ENCODE measurements at regions not wholly inside any gene's neighbourhood (a gene's known extent, or its start where the extent isn't known, plus 50 kb on each side); places are given as distances from the start of the nearest gene placed in this dataset.
"Not testable (repeated sequence)": the region's sequence is repeated elsewhere in the genome, so short reads cannot be mapped to it uniquely, and the experiment has no call there.

DNA sequence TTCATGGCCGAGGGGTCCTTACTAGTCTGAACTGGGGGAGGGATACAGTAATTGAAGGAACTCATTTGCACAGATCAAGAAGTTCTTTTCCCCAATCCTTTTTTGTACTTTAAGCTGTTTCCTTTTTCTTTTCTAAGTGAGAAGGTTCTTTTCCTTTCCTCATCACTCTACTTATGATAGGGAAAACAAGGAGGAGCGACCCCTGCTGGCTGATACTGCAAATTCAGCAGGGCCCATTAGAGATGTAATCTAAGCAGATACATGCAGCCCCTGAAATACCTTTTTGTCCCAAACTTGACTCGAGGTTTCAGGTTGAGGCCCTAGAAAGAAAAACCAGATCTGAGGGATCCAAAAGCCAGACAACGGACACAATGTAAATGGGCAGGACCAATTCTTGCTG lies 305.5 kb downstream of the DNAJB9 start:
- Mint-ChIP-seq H3K27ac (no peak overlapping the region), H3K27me3 (no peaks in the 10 kb centered on the region), H3K4me3 (no peak overlapping the region), H3K4me1 (ENCODE audit: low read depth) (no peaks in the 10 kb centered on the region), H3K9me3 (peaks cover 10% of the 10 kb centered on the region), H3K36me3 (ENCODE audit: low read depth) (no peaks in the 10 kb centered on the region)
- DNase-seq: no peak

DNA sequence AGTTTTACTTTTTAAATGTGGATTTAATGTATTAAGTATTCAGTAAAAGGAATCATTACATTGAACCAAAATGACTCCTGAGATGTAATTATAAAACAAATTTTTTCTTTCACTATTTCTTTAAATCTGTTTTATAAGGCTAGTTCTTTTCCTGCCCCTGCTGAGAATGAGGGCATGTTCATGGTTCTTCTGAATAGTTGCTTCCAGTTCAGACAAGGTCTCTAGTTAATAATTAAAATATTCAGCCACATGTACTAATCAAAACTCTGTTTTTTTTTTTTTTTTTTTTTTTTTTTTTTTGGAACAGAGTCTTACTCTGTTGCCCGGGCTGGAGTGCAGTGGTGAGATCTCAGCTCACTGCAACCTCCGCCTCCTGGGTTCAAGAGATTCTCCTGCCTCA lies 321.2 kb downstream of the DNAJB9 start:
- DNase-seq: no peak
- Mint-ChIP-seq H3K27me3 (no peaks in the 10 kb centered on the region), H3K9me3 (peaks cover 9% of the 10 kb centered on the region), H3K4me3 (no peak overlapping the region), H3K4me1 (ENCODE audit: low read depth) (no peaks in the 10 kb centered on the region), H3K36me3 (ENCODE audit: low read depth) (no peaks in the 10 kb centered on the region), H3K27ac (no peak overlapping the region)

DNA sequence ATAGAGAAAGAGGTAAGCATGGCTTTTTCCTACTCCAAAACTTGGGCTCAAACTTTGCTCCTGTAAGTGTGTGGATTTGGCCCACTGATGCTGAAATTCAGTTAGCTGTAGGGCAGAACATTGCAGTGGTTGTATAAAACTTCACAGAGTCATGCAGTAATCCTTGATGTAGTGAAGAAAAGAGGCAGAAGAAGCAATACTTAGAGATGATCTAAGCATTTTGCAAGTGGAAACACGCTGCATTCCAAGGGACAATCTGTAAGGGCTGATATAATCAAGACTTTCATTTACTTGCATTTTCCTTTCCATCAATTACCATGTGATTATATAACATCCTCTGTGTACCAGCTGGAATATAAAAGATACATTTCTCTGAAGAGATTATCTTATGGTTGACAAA lies 338.8 kb downstream of the DNAJB9 start:
- DNase-seq: no peak
- Mint-ChIP-seq H3K4me1 (ENCODE audit: low read depth) (no peaks in the 10 kb centered on the region), H3K4me3 (no peak overlapping the region), H3K27ac (no peak overlapping the region), H3K27me3 (no peaks in the 10 kb centered on the region), H3K36me3 (ENCODE audit: low read depth) (no peaks in the 10 kb centered on the region), H3K9me3 (no peaks in the 10 kb centered on the region)

DNA sequence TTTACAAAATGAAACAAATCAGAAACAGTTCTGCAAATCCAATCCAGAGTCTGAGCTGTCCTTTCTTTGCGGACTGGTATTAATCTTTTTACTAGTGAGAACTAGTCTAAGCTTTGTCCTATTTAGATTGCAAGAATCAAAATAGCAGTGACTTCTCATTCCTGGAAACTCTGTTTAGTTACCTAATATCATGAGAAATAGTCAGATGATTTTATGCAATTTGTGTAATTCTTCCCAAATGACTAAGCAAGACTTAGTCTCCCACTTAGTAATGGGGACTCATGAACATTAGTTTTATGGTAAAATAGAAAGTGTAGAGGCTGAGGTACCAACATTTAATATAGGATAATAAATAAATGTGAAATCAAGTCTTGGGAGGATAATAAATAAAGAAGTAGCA lies 341.3 kb downstream of the DNAJB9 start:
- Mint-ChIP-seq H3K4me1 (ENCODE audit: low read depth) (no peaks in the 10 kb centered on the region), H3K27me3 (no peaks in the 10 kb centered on the region), H3K4me3 (no peak overlapping the region), H3K36me3 (ENCODE audit: low read depth) (no peaks in the 10 kb centered on the region), H3K27ac (no peak overlapping the region), H3K9me3 (peaks cover 10% of the 10 kb centered on the region)
- DNase-seq: no peak

DNA sequence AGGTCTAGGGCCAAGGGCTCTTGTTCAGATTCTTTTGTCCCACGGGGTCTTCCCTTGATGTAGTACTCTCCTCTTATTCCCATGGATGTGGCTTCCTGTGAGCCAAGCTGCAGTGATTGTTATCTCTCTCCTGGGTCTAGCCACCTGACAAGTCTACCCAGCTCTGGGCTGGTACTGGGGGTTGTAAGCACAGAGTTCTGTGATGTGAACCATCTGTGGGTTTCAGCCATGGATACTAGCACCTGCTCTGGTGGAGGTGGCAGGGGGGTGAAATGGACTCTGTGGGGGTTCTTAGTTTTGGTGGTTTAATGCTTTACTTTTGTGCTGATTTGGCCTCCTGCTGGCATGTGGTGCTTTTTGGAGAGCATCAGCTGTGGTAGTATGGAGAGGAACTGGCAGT lies 350.8 kb downstream of the DNAJB9 start:
- Mint-ChIP-seq H3K27ac (no peak overlapping the region), H3K9me3 (peaks cover 34% of the 10 kb centered on the region), H3K4me1 (ENCODE audit: low read depth) (no peaks in the 10 kb centered on the region), H3K36me3 (ENCODE audit: low read depth) (no peaks in the 10 kb centered on the region), H3K4me3 (no peak overlapping the region), H3K27me3 (no peaks in the 10 kb centered on the region)
- DNase-seq: no peak

DNA sequence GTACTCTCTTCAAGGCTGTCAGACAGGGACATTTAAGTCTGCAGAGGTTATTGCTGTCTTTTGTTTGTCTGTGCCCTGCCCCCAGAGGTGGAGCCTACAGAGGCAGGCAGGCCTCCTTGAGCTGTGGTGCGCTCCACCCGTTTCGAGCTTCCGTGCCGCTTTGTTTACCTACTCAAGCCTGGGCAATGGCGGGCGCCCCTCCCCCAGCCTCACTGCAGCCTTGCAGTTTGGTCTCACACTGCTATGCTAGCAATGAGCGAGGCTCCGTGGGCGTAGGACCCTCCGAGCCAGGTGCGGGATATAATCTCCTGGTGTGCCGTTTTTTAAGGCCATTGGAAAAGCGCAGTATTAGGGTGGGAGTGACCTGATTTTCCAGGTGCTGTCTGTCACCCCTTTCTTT lies 373.4 kb downstream of the DNAJB9 start:
- H3K27ac Mint-ChIP-seq; H3K4me1 Mint-ChIP-seq (ENCODE audit: low read depth); H3K4me3 Mint-ChIP-seq; H3K27me3 Mint-ChIP-seq; H3K36me3 Mint-ChIP-seq (ENCODE audit: low read depth); DNase-seq: not testable (repeated sequence)
- peaks cover 11% of the 10 kb centered on the region for H3K9me3 Mint-ChIP-seq

DNA sequence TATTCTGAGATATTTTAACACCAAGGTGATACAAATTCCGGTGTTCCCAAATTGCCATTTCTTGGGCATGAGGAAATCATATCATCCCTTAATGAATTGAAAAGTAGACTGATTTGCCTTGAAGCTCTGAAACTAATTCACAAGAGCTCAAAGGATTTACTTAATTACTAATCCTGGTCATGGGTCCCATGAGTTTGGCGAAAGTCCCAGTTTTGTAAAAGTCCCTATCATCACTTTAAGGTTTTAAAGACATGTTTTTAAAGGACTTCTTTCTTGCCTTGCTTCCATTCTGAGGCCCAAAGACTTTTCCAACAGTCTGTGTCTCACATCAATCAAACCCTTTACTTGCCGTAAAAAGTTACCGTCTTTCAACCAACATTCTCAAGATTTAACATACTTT lies 377.9 kb downstream of the DNAJB9 start:
- H3K4me3 Mint-ChIP-seq: no peak overlapping the region
- H3K36me3 Mint-ChIP-seq (ENCODE audit: low read depth): no peaks in the 10 kb centered on the region
- no peaks in the 10 kb centered on the region for H3K27me3 Mint-ChIP-seq
- H3K27ac Mint-ChIP-seq: no peak overlapping the region
- H3K9me3 Mint-ChIP-seq: peaks cover 12% of the 10 kb centered on the region
- DNase-seq: no peak
- H3K4me1 Mint-ChIP-seq (ENCODE audit: low read depth): no peaks in the 10 kb centered on the region

DNA sequence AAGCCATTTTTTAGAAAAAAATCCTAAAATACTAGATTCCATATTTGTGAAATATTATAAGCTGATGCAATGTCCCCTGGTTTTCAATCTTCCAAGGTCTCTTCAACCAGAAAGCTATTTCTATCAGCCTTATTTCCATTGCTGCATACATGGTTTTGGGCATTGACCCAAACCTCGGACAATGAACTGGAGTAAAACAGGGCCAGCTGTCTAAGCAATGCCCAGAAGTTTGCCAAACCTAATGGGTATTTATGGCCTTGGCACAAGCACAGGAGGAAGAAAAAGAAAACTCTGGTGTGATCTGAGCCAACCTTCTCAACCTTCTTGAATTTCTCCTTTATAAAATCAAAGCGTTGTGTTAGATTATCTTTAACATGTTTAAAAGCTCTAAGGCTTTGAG lies 402.3 kb downstream of the DNAJB9 start:
- H3K4me1 Mint-ChIP-seq (ENCODE audit: low read depth): no peaks in the 10 kb centered on the region
- H3K27ac Mint-ChIP-seq: no peak overlapping the region

DNA sequence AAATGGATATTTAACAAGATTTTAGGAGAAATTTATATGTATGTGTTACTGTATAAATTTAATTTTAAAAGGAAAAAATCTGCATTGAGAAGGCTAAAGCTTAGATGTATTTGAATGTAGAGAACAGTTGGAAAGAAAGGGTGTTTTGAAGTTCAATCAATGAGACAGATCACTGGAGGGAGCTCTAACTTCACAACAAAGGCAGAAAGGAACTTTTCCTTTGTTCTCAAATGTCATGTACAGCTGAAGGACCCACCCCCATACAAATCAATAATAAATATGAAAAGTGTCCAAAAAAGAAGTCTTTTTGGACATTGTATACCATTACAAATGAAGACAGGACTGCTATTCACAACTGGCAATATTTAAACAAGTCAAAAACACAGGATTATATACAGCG lies 403.4 kb downstream of the DNAJB9 start:
- no peak overlapping the region for H3K4me3 Mint-ChIP-seq
- no peak overlapping the region for H3K27ac Mint-ChIP-seq
- H3K27me3 Mint-ChIP-seq: no peaks in the 10 kb centered on the region
- no peaks in the 10 kb centered on the region for H3K4me1 Mint-ChIP-seq (ENCODE audit: low read depth)
- DNase-seq: no peak
- peaks cover 7% of the 10 kb centered on the region for H3K9me3 Mint-ChIP-seq
- no peaks in the 10 kb centered on the region for H3K36me3 Mint-ChIP-seq (ENCODE audit: low read depth)

More for the DNA sequence above, 402.3 kb downstream of the DNAJB9 start:
- H3K9me3 Mint-ChIP-seq: peaks cover 6% of the 10 kb centered on the region
- H3K27me3 Mint-ChIP-seq: no peaks in the 10 kb centered on the region
- H3K4me3 Mint-ChIP-seq: no peak overlapping the region
- DNase-seq: no peak
- no peaks in the 10 kb centered on the region for H3K36me3 Mint-ChIP-seq (ENCODE audit: low read depth)

DNA sequence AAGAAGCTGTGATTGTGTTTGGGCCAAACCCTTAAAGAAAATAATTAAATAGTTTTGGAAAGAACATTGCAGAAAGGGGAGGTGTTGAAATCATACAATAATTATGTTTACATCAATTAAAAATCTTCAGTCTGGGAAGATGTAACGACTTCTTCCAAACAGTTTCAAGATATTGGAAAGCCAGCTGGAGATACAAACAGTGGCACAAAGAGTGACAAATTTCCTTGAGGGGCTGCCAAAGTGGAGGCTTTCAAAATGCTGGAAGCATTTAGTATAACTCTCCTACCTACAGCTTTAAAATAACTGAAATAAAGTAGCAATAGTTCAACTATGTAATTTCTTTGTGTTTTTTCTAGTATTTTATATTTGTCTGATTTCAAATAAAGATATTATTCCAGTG lies 405.0 kb downstream of the DNAJB9 start:
- H3K9me3 Mint-ChIP-seq: peaks cover 10% of the 10 kb centered on the region
- H3K27me3 Mint-ChIP-seq: no peaks in the 10 kb centered on the region
- no peaks in the 10 kb centered on the region for H3K36me3 Mint-ChIP-seq (ENCODE audit: low read depth)
- no peak overlapping the region for H3K4me3 Mint-ChIP-seq
- DNase-seq: no peak
- no peak overlapping the region for H3K27ac Mint-ChIP-seq
- H3K4me1 Mint-ChIP-seq (ENCODE audit: low read depth): no peaks in the 10 kb centered on the region

DNA sequence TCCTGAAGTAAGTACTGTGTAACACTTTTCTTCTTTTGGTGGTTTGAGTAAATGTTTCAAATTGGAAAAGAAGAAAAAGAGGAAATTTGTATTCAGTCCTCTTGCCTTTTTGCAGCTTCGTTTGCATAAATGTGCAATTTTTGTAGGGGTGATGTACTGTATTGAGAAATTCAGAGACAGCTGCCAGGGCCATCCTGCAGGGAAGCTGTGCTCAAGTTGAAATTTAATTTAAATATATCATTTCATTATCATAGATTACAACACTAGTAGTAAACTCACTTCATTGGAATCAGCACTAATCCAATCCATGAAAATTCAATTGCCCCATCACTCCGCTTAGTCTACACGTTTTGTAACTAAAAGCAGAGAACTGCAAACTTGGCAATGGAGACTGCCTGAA lies 415.4 kb downstream of the DNAJB9 start:
- Mint-ChIP-seq H3K4me3 (no peak overlapping the region), H3K27ac (no peak overlapping the region), H3K4me1 (ENCODE audit: low read depth) (no peaks in the 10 kb centered on the region), H3K36me3 (ENCODE audit: low read depth) (no peaks in the 10 kb centered on the region), H3K27me3 (no peaks in the 10 kb centered on the region), H3K9me3 (no peaks in the 10 kb centered on the region)
- no peak for DNase-seq

DNA sequence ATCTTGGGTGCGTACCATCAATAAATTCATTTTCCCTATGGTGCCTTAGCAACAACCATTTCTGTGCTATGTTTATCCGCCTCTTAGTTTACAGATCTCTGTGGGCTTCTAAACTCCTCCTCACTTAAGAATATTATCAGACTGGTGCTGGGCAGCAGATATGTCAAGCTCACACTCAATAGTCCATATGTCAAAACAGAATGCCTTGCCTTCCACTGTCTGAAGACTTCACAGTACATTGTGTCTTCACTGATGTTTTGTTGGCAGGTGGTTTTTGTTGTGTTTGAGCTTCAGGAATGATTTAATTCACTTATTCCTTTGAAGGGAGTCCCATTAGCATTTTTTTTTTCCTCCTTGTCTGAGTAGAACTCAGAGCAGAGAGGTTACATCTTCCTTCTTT lies 419.6 kb downstream of the DNAJB9 start:
- Mint-ChIP-seq H3K27ac (no peak overlapping the region), H3K4me1 (ENCODE audit: low read depth) (no peaks in the 10 kb centered on the region), H3K27me3 (no peaks in the 10 kb centered on the region), H3K36me3 (ENCODE audit: low read depth) (no peaks in the 10 kb centered on the region), H3K4me3 (no peak overlapping the region), H3K9me3 (no peaks in the 10 kb centered on the region)
- DNase-seq: no peak

DNA sequence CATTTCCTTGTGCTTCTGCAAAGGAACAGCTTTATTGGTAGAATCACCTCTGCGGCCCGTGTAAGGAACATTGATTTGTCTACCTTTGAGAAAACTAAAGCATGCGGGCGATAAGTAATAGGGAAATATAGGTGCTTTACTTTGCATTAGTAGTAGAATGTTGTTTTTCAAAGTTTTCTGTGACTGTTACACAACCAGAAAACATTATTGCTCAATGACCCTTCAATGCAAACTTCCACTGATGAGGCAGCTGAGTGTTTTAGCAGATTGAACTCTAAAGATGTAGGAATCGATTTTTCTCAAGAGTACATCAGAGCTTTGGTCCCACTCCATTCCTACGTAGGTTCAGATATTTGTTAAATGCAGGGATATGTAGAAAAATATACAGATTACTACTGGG lies 427.8 kb downstream of the DNAJB9 start:
- no peak overlapping the region for H3K4me3 Mint-ChIP-seq
- H3K4me1 Mint-ChIP-seq (ENCODE audit: low read depth): no peaks in the 10 kb centered on the region
- no peak overlapping the region for H3K27ac Mint-ChIP-seq
- no peaks in the 10 kb centered on the region for H3K27me3 Mint-ChIP-seq
- H3K36me3 Mint-ChIP-seq (ENCODE audit: low read depth): no peaks in the 10 kb centered on the region
- H3K9me3 Mint-ChIP-seq: peaks cover 5% of the 10 kb centered on the region
- DNase-seq: no peak

DNA sequence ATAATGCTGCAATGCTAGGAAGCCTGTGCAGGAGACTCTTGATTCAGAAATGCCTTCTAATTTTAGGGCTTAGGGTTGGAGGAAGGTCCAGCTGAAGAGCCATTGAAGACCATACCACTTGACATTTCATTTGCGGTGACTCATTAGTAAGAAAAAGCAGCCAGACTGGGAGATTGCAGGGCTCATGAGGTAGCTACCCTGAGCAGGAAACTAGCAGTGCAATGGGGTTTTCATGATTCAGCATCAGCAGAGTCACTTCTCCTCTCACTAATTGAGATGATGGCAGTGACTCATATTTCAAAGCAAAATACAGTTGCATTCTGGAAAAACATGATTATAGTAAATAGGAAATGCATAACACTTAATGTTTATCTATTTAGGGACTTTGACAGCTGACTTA lies 434.1 kb downstream of the DNAJB9 start:
- Mint-ChIP-seq H3K4me1 (ENCODE audit: low read depth) (no peaks in the 10 kb centered on the region), H3K36me3 (ENCODE audit: low read depth) (no peaks in the 10 kb centered on the region), H3K4me3 (no peak overlapping the region), H3K27me3 (no peaks in the 10 kb centered on the region), H3K27ac (no peak overlapping the region), H3K9me3 (peaks cover 3% of the 10 kb centered on the region)
- no peak for DNase-seq

DNA sequence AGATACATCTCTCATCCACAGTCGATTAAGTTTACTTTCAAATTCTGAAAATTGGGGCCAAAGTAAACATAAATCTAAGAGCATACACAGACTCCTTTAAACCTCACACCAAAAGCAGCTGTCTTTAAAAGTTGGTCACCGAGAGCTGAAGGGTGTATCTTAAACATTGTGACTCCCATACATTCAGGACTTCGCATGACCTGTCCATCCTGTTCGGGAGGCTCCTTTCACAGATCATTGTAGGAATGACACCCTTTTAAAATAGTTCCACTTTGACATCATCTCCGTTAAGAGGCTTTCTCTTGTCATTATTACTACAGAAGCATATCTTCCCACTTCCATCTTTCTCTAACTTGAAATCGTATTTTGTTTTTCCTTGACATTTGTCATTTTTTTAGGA lies 440.0 kb downstream of the DNAJB9 start:
- Mint-ChIP-seq H3K36me3 (ENCODE audit: low read depth) (no peaks in the 10 kb centered on the region), H3K4me3 (no peak overlapping the region), H3K4me1 (ENCODE audit: low read depth) (no peaks in the 10 kb centered on the region), H3K27ac (no peak overlapping the region), H3K27me3 (no peaks in the 10 kb centered on the region), H3K9me3 (no peaks in the 10 kb centered on the region)
- DNase-seq: no peak

DNA sequence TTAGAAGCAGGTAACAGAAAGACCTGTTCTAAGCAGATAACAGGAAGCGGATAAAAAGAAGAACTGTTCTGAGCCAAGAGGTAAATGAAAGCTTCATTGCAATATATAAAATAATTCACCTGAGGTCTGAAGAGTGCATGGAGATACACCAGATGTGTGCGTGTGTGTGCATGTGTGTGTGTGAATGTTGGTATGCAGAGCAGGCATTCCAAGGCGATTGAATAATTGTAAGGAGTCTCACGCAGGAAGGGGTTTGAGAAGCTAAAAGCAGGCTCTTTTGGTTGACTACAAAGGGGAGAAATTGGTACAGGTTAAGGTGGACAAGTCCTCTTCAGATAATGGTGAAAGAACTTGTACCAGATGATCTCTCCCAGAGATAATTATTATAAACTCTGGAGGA lies 450.6 kb downstream of the DNAJB9 start:
- Mint-ChIP-seq H3K36me3 (ENCODE audit: low read depth) (no peaks in the 10 kb centered on the region), H3K4me1 (ENCODE audit: low read depth) (no peaks in the 10 kb centered on the region), H3K27me3 (no peaks in the 10 kb centered on the region), H3K9me3 (peaks cover 7% of the 10 kb centered on the region), H3K4me3 (no peak overlapping the region), H3K27ac (no peak overlapping the region)
- DNase-seq: no peak
